ENCODE measurements at regions not wholly inside any gene's neighbourhood (a gene's known extent, or its start where the extent isn't known, plus 50 kb on each side); places are given as distances from the start of the nearest gene placed in this dataset.

- TF ChIP-seq ZNF510 (tag by site-specific recombination; IDR thresholded peaks at IDR 0.05; ENCODE audit: insufficient replicate concordance) (no peak), ZNF629 (tag by site-specific recombination; IDR thresholded peaks at IDR 0.05) (no peak), ZNF2 (tag by site-specific recombination; IDR thresholded peaks at IDR 0.05) (no peak), ZNF24 (tag by site-specific recombination; IDR thresholded peaks at IDR 0.05) (no peak), PRDM2 (tag by site-specific recombination; IDR thresholded peaks at IDR 0.05; ENCODE audit: borderline replicate concordance) (no peak), PBX3 (CRISPR knock-in tag; IDR thresholded peaks at IDR 0.05) (no peak), ZNF529 (tag by site-specific recombination; IDR thresholded peaks at IDR 0.05; ENCODE audit: insufficient replicate concordance) (no peak), OSR2 (tag by site-specific recombination; IDR thresholded peaks at IDR 0.05) (no peak), ZBTB11 (tag by site-specific recombination; conservative IDR thresholded peaks at IDR 0.05; ENCODE audit: low read depth) (no peak), ZFP37 (tag by site-specific recombination; IDR thresholded peaks at IDR 0.05) (no peak), ZBTB6 (tag by site-specific recombination; IDR thresholded peaks at IDR 0.05) (no peak)
Observed at GRCh38 chr5:108432024-108432423, 50.1 kb upstream of the FBXL17 start (continued).
